ENCODE measurements at regions not wholly inside any gene's neighbourhood (a gene's known extent, or its start where the extent isn't known, plus 50 kb on each side); places are given as distances from the start of the nearest gene placed in this dataset.

GRCh38 chr12:127909041-127909440 is 357.9 kb upstream of the TMEM132C start:
- H3K23me2 ChIP-seq (ENCODE audit: insufficient read length, low read depth, low read length, poor library complexity, severe bottlenecking) = no peaks in the 10 kb centered on the region
- no peaks in the 10 kb centered on the region for H3K27me3 ChIP-seq (ENCODE audit: insufficient read depth, low read length)
- Mint-ChIP-seq H3K36me3 (ENCODE audit: insufficient read depth in 1 of 3, low read depth in 3 of 3) (peaks cover 0 to 6% (median 1%) of the 10 kb centered on the region in 3 experiments; a peak in 1 of 7 replicates), H3K4me1 (no peaks in the 10 kb centered on the region), H3K27ac (no peak overlapping the region), H3K4me3 (no peak overlapping the region), H3K9me3 (peaks cover 0 to 2% of the 10 kb centered on the region in 2 experiments; a peak in 2 of 5 replicates), H3K27me3 (ENCODE audit: low read depth) (no peaks in the 10 kb centered on the region)
- no peak overlapping the region for H4K91ac ChIP-seq (ENCODE audit: insufficient read length, low read depth, low read length)
- no peak overlapping the region for H3K14ac ChIP-seq (ENCODE audit: insufficient read depth, low read length)
- no peak overlapping the region for H3K9ac ChIP-seq (ENCODE audit: extremely low read depth, insufficient read length, low read length)
- H2BK15ac ChIP-seq (ENCODE audit: low read depth, low read length) = no peak overlapping the region
- no peak overlapping the region for H3K27ac ChIP-seq (ENCODE audit: insufficient read length, low read depth, low read length)
- no peak overlapping the region for H2BK20ac ChIP-seq (ENCODE audit: low read depth, low read length, poor library complexity, severe bottlenecking)
- no peaks in the 10 kb centered on the region for H3K4me1 ChIP-seq (ENCODE audit: insufficient read depth, low read length)
- H3K23ac ChIP-seq (ENCODE audit: insufficient read length, low read depth, low read length) = no peak overlapping the region
- no peak overlapping the region for H2AK5ac ChIP-seq (ENCODE audit: insufficient read length, low read length)
- no peaks in the 10 kb centered on the region for H3K79me2 ChIP-seq (ENCODE audit: insufficient read depth, low read length)
- no peak overlapping the region for H4K5ac ChIP-seq (ENCODE audit: insufficient read length, low read depth, low read length)
- H2BK5ac ChIP-seq (ENCODE audit: insufficient read length, low read length) = no peak overlapping the region
- H2BK12ac ChIP-seq (ENCODE audit: insufficient read length, low read depth, low read length) = no peak overlapping the region
- H4K8ac ChIP-seq (replicated peaks; ENCODE audit: insufficient read length, low read depth, low read length) = no peak overlapping the region
- no peak overlapping the region for H3K56ac ChIP-seq (ENCODE audit: insufficient read length, low read depth, low read length)
- H3K9me3 ChIP-seq (ENCODE audit: control insufficient read depth, low read depth, low read length) = no peaks in the 10 kb centered on the region
- H3K4me2 ChIP-seq (ENCODE audit: insufficient read depth, insufficient read length, low read length) = no peak overlapping the region
- no peaks in the 10 kb centered on the region for H3K79me1 ChIP-seq (ENCODE audit: insufficient read depth, low read depth, low read length, poor library complexity, severe bottlenecking)
- H3K4ac ChIP-seq (ENCODE audit: low read depth, low read length) = no peak overlapping the region
- DNase-seq = no peak
- no peak for TF ChIP-seq CTCF (conservative IDR thresholded peaks at IDR 0.05)
- no peak overlapping the region for H2AFZ ChIP-seq (ENCODE audit: low read length)
- H3K18ac ChIP-seq (ENCODE audit: insufficient read length, low read depth, low read length) = no peak overlapping the region
- no peaks in the 10 kb centered on the region for H4K20me1 ChIP-seq (ENCODE audit: control insufficient read depth, insufficient read depth, insufficient read length)
- H2BK120ac ChIP-seq (ENCODE audit: low read depth, low read length, poor library complexity, severe bottlenecking) = no peak overlapping the region
- no CpG with 5 or more reads among the region's 2 CpGs for WGBS (ENCODE audit: extremely low coverage, insufficient read length, low lambda C conversion rate)
- H3T11ph ChIP-seq (ENCODE audit: low read length) = no peak overlapping the region

Data from H9 (cell line).